ENCODE measurements at regions not wholly inside any gene's neighbourhood (a gene's known extent, or its start where the extent isn't known, plus 50 kb on each side); places are given as distances from the start of the nearest gene placed in this dataset.
"Not testable (repeated sequence)": the region's sequence is repeated elsewhere in the genome, so short reads cannot be mapped to it uniquely, and the experiment has no call there.

DNA sequence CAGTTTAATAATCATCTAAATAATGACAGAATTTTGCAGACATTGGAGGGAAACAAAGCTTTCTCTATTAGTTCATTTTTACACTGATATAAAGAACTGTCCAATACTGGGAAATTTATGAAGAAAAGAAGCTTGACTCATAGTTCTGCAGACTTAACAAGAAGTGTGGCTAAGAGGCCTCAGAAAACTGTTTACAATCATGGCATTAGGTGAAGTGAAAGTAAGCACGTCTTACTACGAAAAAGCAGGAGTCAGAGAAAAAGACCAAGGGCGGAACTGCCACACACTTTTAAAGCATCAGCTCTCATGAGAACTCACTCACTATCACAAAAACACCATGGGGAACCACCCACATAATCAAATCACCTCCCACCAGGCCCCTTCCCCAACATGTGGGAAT lies 804.4 kb downstream of the FLRT2 start:
- no peak for DNase-seq
- no peaks in the 10 kb centered on the region for H3K36me3 ChIP-seq (ENCODE audit: control insufficient read depth, insufficient read depth, low read length)
- no peaks in the 10 kb centered on the region for H3K4me1 ChIP-seq (ENCODE audit: control insufficient read depth, insufficient read depth, low read length, poor library complexity, severe bottlenecking)
- H3K4me3 ChIP-seq (ENCODE audit: insufficient read depth, low read depth, low read length, poor library complexity, severe bottlenecking), result no peak overlapping the region
- H3K27ac ChIP-seq (ENCODE audit: insufficient read depth, low read length, poor library complexity, severe bottlenecking), result no peak overlapping the region
- no peaks in the 10 kb centered on the region for H3K27me3 ChIP-seq (replicated peaks; ENCODE audit: control insufficient read depth, insufficient read depth, low read length, poor library complexity, severe bottlenecking)
- no peaks in the 10 kb centered on the region for H3K9me3 ChIP-seq (ENCODE audit: control insufficient read depth, low read length)

DNA sequence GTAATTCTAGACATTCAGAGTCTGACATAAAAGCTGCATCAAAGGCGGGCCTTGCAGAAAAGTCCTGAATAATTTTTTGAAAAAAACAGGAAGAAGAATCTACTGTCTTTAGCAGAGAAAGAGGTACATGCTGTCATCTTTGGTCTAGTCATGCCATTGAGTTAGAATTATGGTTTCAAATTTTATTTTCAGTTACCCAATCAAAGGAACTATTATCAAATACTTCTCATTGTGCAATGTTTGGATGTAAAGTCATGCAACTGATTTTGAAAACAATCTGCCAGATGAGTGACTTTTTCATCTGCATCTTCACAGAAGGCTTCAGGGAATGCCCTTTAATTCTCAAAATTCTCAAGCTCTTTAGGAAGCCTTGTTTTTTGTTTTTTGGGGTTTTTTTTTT lies 803.5 kb downstream of the FLRT2 start:
- Histone ChIP-seq H3K27ac (ENCODE audit: insufficient read depth, low read length, poor library complexity, severe bottlenecking) (no peak overlapping the region), H3K27me3 (replicated peaks; ENCODE audit: control insufficient read depth, insufficient read depth, low read length, poor library complexity, severe bottlenecking) (no peaks in the 10 kb centered on the region), H3K36me3 (ENCODE audit: control insufficient read depth, insufficient read depth, low read length) (no peaks in the 10 kb centered on the region), H3K4me3 (ENCODE audit: insufficient read depth, low read depth, low read length, poor library complexity, severe bottlenecking) (no peak overlapping the region), H3K4me1 (ENCODE audit: control insufficient read depth, insufficient read depth, low read length, poor library complexity, severe bottlenecking) (no peaks in the 10 kb centered on the region), H3K9me3 (ENCODE audit: control insufficient read depth, low read length) (no peaks in the 10 kb centered on the region)
- no peak for DNase-seq

DNA sequence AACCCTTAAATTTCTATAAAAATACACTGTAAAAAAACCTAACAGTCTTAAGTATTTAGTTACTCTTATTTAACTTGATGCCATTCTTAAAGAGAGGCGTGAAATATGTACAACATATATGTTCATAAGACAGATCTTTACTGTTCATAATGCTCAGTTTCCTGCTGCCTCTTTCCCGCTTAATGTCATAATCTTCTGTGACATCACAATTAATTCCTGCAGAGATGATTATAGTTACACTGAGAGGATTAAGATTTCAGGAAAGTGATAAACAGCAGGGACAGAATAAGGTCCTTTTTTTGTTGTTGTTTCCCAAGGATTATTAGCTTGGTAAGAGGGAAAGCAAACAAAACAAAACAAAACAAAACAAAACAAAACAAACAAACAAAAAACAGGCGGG lies 801.4 kb downstream of the FLRT2 start:
- no peaks in the 10 kb centered on the region for H3K36me3 ChIP-seq (ENCODE audit: control insufficient read depth, insufficient read depth, low read length)
- no peak overlapping the region for H3K4me3 ChIP-seq (ENCODE audit: insufficient read depth, low read depth, low read length, poor library complexity, severe bottlenecking)
- DNase-seq, result no peak
- no peaks in the 10 kb centered on the region for H3K4me1 ChIP-seq (ENCODE audit: control insufficient read depth, insufficient read depth, low read length, poor library complexity, severe bottlenecking)
- H3K27ac ChIP-seq (ENCODE audit: insufficient read depth, low read length, poor library complexity, severe bottlenecking), result no peak overlapping the region
- H3K9me3 ChIP-seq (ENCODE audit: control insufficient read depth, low read length), result no peaks in the 10 kb centered on the region
- no peaks in the 10 kb centered on the region for H3K27me3 ChIP-seq (replicated peaks; ENCODE audit: control insufficient read depth, insufficient read depth, low read length, poor library complexity, severe bottlenecking)

DNA sequence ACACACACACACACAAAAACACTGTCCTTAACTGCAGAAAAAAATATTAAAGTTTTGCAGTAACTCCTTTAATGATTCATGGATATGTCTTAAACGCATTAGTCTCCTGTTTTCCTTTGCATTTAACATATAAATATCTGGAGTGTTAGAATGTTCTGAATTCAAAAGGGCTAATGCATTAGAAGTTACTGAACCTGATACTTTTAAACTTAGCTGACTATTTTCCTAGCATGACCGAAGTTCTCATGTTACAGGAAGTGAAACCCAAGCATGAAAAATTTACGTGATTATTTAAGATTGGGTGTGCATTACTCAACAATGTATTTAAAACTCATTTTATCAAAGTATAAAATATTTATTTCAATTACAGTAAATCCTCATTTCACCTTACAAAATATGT lies 791.2 kb downstream of the FLRT2 start:
- Histone ChIP-seq H3K4me3 (ENCODE audit: insufficient read depth, low read depth, low read length, poor library complexity, severe bottlenecking) (no peak overlapping the region), H3K27ac (ENCODE audit: insufficient read depth, low read length, poor library complexity, severe bottlenecking) (no peak overlapping the region), H3K27me3 (replicated peaks; ENCODE audit: control insufficient read depth, insufficient read depth, low read length, poor library complexity, severe bottlenecking) (no peaks in the 10 kb centered on the region), H3K4me1 (ENCODE audit: control insufficient read depth, insufficient read depth, low read length, poor library complexity, severe bottlenecking) (no peaks in the 10 kb centered on the region), H3K9me3 (ENCODE audit: control insufficient read depth, low read length) (no peaks in the 10 kb centered on the region), H3K36me3 (ENCODE audit: control insufficient read depth, insufficient read depth, low read length) (no peaks in the 10 kb centered on the region)
- DNase-seq, result no peak

DNA sequence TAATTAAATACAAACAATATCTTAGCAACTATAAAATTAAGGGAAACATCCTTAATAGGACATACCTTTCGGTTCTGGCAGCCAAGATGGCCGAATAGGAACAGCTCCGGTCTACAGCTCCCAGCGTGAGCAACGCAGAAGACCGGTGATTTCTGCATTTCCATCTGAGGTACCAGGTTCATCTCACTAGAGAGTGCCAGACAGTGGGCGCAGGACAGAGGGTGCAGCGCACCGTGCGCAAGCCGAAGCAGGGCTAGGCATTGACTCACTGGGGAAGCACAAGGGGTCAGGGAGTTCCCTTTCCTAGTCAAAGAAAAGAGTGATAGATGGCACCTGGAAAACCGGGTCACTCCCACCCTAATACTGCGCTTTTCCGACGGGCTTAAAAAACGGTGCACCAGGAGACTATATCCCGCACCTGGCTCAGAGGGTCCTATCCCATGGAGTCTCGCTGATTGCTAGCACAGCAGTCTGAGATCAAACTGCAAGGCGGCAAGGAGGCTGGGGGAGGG lies 782.3 kb downstream of the FLRT2 start:
- H3K27me3 ChIP-seq (replicated peaks; ENCODE audit: control insufficient read depth, insufficient read depth, low read length, poor library complexity, severe bottlenecking); H3K4me1 ChIP-seq (ENCODE audit: control insufficient read depth, insufficient read depth, low read length, poor library complexity, severe bottlenecking); H3K27ac ChIP-seq (ENCODE audit: insufficient read depth, low read length, poor library complexity, severe bottlenecking); H3K9me3 ChIP-seq (ENCODE audit: control insufficient read depth, low read length); DNase-seq; H3K36me3 ChIP-seq (ENCODE audit: control insufficient read depth, insufficient read depth, low read length); H3K4me3 ChIP-seq (ENCODE audit: insufficient read depth, low read depth, low read length, poor library complexity, severe bottlenecking): not testable (repeated sequence)

DNA sequence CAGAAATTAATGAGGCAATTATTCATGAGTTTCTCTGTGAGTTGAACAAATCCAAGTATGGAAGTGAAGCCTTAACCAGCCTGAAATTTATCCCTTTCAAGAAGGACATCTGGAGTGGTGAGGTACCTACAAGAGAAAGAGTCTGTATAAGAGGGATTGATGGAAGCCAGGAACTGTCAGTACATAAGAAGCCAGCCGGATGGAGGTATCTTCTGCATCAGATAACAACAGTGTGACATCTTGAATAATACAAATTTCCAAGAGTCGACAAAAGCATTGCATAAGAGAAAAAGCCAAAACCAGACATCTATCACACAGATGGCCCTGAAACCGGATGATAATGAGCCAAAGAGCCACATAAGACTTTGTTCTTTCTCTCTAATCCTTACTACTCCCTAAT lies 781.2 kb downstream of the FLRT2 start:
- H3K27ac ChIP-seq (ENCODE audit: insufficient read depth, low read length, poor library complexity, severe bottlenecking), result no peak overlapping the region
- no peak overlapping the region for H3K4me3 ChIP-seq (ENCODE audit: insufficient read depth, low read depth, low read length, poor library complexity, severe bottlenecking)
- no peaks in the 10 kb centered on the region for H3K9me3 ChIP-seq (ENCODE audit: control insufficient read depth, low read length)
- no peak for DNase-seq
- no peaks in the 10 kb centered on the region for H3K27me3 ChIP-seq (replicated peaks; ENCODE audit: control insufficient read depth, insufficient read depth, low read length, poor library complexity, severe bottlenecking)
- H3K36me3 ChIP-seq (ENCODE audit: control insufficient read depth, insufficient read depth, low read length), result no peaks in the 10 kb centered on the region
- no peaks in the 10 kb centered on the region for H3K4me1 ChIP-seq (ENCODE audit: control insufficient read depth, insufficient read depth, low read length, poor library complexity, severe bottlenecking)

DNA sequence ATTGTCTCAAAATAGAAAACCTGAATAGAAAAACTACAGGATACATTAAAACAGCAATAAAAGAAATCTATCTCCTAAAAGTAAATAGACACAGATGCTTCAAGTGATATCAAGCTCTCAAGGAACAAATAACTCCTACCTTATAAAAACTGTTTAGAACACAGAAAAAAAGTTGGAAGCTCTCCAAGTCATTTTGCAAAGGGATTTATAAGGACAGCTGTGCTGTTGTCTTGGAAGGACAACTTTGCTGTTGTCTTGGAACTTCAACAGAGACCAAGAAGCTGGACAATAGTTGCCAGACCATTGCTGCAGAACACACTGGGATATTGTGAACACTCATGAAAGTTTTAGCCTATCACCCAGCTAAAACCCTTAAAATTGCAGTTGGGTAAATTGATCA lies 780.7 kb downstream of the FLRT2 start:
- no peaks in the 10 kb centered on the region for H3K4me1 ChIP-seq (ENCODE audit: control insufficient read depth, insufficient read depth, low read length, poor library complexity, severe bottlenecking)
- H3K4me3 ChIP-seq (ENCODE audit: insufficient read depth, low read depth, low read length, poor library complexity, severe bottlenecking), result no peak overlapping the region
- no peak for DNase-seq

DNA sequence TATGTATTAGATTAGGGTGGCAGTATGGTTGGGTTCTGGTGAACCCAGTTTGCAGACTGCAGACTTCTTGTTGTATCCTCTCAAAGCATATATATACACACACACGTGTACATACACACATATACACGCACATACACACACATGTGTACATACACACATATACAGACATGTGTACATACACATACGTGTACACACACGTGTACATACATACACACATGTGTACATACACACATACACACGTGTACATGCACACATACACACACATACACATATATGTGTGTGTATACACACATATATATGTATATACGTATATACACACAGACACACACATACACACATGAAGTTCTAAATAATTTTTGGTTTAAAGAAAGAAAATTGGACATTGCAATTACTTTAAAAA lies 780.2 kb downstream of the FLRT2 start:
- no peaks in the 10 kb centered on the region for H3K4me1 ChIP-seq (ENCODE audit: control insufficient read depth, insufficient read depth, low read length, poor library complexity, severe bottlenecking)
- H3K27me3 ChIP-seq (replicated peaks; ENCODE audit: control insufficient read depth, insufficient read depth, low read length, poor library complexity, severe bottlenecking), result no peaks in the 10 kb centered on the region
- no peaks in the 10 kb centered on the region for H3K9me3 ChIP-seq (ENCODE audit: control insufficient read depth, low read length)
- H3K36me3 ChIP-seq (ENCODE audit: control insufficient read depth, insufficient read depth, low read length), result no peaks in the 10 kb centered on the region
- no peak overlapping the region for H3K27ac ChIP-seq (ENCODE audit: insufficient read depth, low read length, poor library complexity, severe bottlenecking)
- no peak overlapping the region for H3K4me3 ChIP-seq (ENCODE audit: insufficient read depth, low read depth, low read length, poor library complexity, severe bottlenecking)
- DNase-seq, result no peak

More for the DNA sequence above, 780.7 kb downstream of the FLRT2 start:
- H3K27me3 ChIP-seq (replicated peaks; ENCODE audit: control insufficient read depth, insufficient read depth, low read length, poor library complexity, severe bottlenecking), result no peaks in the 10 kb centered on the region
- H3K9me3 ChIP-seq (ENCODE audit: control insufficient read depth, low read length), result no peaks in the 10 kb centered on the region
- H3K36me3 ChIP-seq (ENCODE audit: control insufficient read depth, insufficient read depth, low read length), result no peaks in the 10 kb centered on the region
- no peak overlapping the region for H3K27ac ChIP-seq (ENCODE audit: insufficient read depth, low read length, poor library complexity, severe bottlenecking)

DNA sequence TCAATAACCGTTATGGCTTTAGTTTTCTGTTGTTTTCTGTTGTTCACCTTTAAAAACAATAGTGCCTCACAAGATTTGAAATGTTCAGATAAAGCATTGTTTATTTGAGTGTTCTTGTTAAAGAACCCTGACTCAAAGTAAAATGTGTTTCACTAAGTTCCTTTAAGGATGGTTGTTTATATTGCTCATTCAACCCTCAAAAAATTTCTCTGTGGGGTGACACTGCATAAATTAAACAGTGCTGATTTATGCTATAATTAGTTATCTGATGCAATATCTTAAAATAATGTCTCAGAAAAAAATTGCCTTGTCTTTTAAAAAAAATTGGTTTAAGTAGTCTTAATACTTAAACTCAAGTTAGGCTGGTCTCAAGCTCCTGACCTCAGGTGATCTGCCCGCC lies 775.1 kb downstream of the FLRT2 start:
- Histone ChIP-seq H3K4me1 (ENCODE audit: control insufficient read depth, insufficient read depth, low read length, poor library complexity, severe bottlenecking) (no peaks in the 10 kb centered on the region), H3K27me3 (replicated peaks; ENCODE audit: control insufficient read depth, insufficient read depth, low read length, poor library complexity, severe bottlenecking) (no peaks in the 10 kb centered on the region), H3K4me3 (ENCODE audit: insufficient read depth, low read depth, low read length, poor library complexity, severe bottlenecking) (no peak overlapping the region), H3K36me3 (ENCODE audit: control insufficient read depth, insufficient read depth, low read length) (no peaks in the 10 kb centered on the region), H3K9me3 (ENCODE audit: control insufficient read depth, low read length) (no peaks in the 10 kb centered on the region), H3K27ac (ENCODE audit: insufficient read depth, low read length, poor library complexity, severe bottlenecking) (no peak overlapping the region)
- no peak for DNase-seq

DNA sequence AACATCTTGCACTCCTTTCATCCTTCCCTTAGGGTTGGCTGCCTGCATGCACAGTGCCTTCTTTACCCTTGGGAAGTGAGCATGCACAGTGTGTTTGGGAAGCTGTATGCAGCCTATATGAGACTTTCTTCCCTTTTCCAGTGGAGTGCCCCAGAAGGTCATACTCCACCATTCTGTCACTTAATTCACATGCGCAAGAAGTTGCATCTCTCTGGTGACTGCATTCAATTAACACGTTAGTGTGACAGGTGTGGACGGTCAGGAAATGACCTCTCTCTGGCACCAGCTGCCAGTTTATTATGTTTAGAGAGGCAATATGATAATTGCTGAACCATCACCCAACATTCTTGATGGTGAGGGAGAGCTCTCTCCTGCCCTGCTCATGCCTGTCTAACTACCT lies 770.0 kb downstream of the FLRT2 start:
- no peak overlapping the region for H3K4me3 ChIP-seq (ENCODE audit: insufficient read depth, low read depth, low read length, poor library complexity, severe bottlenecking)
- no peak overlapping the region for H3K27ac ChIP-seq (ENCODE audit: insufficient read depth, low read length, poor library complexity, severe bottlenecking)
- DNase-seq, result no peak
- H3K9me3 ChIP-seq (ENCODE audit: control insufficient read depth, low read length), result no peaks in the 10 kb centered on the region
- H3K27me3 ChIP-seq (replicated peaks; ENCODE audit: control insufficient read depth, insufficient read depth, low read length, poor library complexity, severe bottlenecking), result no peaks in the 10 kb centered on the region
- no peaks in the 10 kb centered on the region for H3K36me3 ChIP-seq (ENCODE audit: control insufficient read depth, insufficient read depth, low read length)
- H3K4me1 ChIP-seq (ENCODE audit: control insufficient read depth, insufficient read depth, low read length, poor library complexity, severe bottlenecking), result no peaks in the 10 kb centered on the region

DNA sequence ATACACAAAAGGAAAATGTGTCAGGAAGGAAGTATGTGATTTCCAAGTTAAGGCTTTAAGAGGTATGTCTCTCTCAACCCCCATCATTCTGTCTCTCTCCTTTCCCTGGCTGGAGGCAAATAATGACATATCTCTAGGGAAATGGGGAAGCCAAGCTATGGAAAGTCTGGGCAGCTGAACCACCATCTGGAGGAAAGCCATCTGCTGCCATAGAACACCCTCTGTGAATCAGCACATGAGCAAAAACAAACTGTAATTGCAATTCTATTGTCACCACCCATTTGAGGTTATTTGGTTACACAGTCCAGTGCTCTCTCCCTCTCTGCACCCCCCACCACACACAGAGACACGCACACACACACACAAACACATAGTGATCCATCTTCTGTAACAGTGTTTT lies 766.2 kb downstream of the FLRT2 start:
- no peak overlapping the region for H3K4me3 ChIP-seq (ENCODE audit: insufficient read depth, low read depth, low read length, poor library complexity, severe bottlenecking)
- H3K4me1 ChIP-seq (ENCODE audit: control insufficient read depth, insufficient read depth, low read length, poor library complexity, severe bottlenecking), result no peaks in the 10 kb centered on the region
- H3K36me3 ChIP-seq (ENCODE audit: control insufficient read depth, insufficient read depth, low read length), result no peaks in the 10 kb centered on the region
- H3K9me3 ChIP-seq (ENCODE audit: control insufficient read depth, low read length), result no peaks in the 10 kb centered on the region
- H3K27ac ChIP-seq (ENCODE audit: insufficient read depth, low read length, poor library complexity, severe bottlenecking), result no peak overlapping the region
- H3K27me3 ChIP-seq (replicated peaks; ENCODE audit: control insufficient read depth, insufficient read depth, low read length, poor library complexity, severe bottlenecking), result no peaks in the 10 kb centered on the region
- DNase-seq, result no peak
